ENCODE measurements at regions not wholly inside any gene's neighbourhood (a gene's known extent, or its start where the extent isn't known, plus 50 kb on each side); places are given as distances from the start of the nearest gene placed in this dataset.

GRCh38 chr15:79171320-79172031 lies 80.9 kb upstream of the RASGRF1 start:
- no peak for TF ChIP-seq CTCF (IDR thresholded peaks at IDR 0.05; ENCODE audit: insufficient read depth, low read depth, low read length)
- DNase-seq (ENCODE audit: low read depth): no peak
- no peak overlapping the region for H3K4me3 ChIP-seq (ENCODE audit: low read depth, low read length)

- peak; percentile 31 for DNase-seq (ENCODE audit: low read depth)
- H3K4me3 ChIP-seq (ENCODE audit: low read depth, low read length): no peak overlapping the region
- TF ChIP-seq CTCF (IDR thresholded peaks at IDR 0.05; ENCODE audit: insufficient read depth, low read depth, low read length): no peak
Measured at GRCh38 chr15:79170256-79170664, 79.7 kb upstream of the RASGRF1 start.

- H3K4me3 ChIP-seq (ENCODE audit: low read depth, low read length): no peak overlapping the region
- DNase-seq (ENCODE audit: low read depth): no peak
- TF ChIP-seq CTCF (IDR thresholded peaks at IDR 0.05; ENCODE audit: insufficient read depth, low read depth, low read length): no peak
Measured at GRCh38 chr15:79169526-79170133, 79.0 kb upstream of the RASGRF1 start.

- no peak overlapping the region for H3K4me3 ChIP-seq (ENCODE audit: low read depth, low read length)
- no peak for DNase-seq (ENCODE audit: low read depth)
- TF ChIP-seq CTCF (IDR thresholded peaks at IDR 0.05; ENCODE audit: insufficient read depth, low read depth, low read length): no peak
Measured at GRCh38 chr15:79168922-79169456, 78.4 kb upstream of the RASGRF1 start.

- no peak for TF ChIP-seq CTCF (IDR thresholded peaks at IDR 0.05; ENCODE audit: insufficient read depth, low read depth, low read length)
- DNase-seq (ENCODE audit: low read depth): no peak
- no peak overlapping the region for H3K4me3 ChIP-seq (ENCODE audit: low read depth, low read length)
Measured at GRCh38 chr15:79167776-79168175, 77.2 kb upstream of the RASGRF1 start.

GRCh38 chr15:79166311-79166955 lies 75.9 kb upstream of the RASGRF1 start:
- H3K4me3 ChIP-seq (ENCODE audit: low read depth, low read length): no peak overlapping the region
- TF ChIP-seq CTCF (IDR thresholded peaks at IDR 0.05; ENCODE audit: insufficient read depth, low read depth, low read length): no peak
- DNase-seq (ENCODE audit: low read depth): no peak
